ENCODE measurements at regions not wholly inside any gene's neighbourhood (a gene's known extent, or its start where the extent isn't known, plus 50 kb on each side); places are given as distances from the start of the nearest gene placed in this dataset.

- no peak overlapping the region for H3K27ac ChIP-seq (ENCODE audit: low read length)
- no peak overlapping the region for H3K4me3 ChIP-seq (ENCODE audit: low read length)
- no peak overlapping the region for H2AFZ ChIP-seq (ENCODE audit: low read depth, low read length)
- no peak overlapping the region for H3K4me2 ChIP-seq (ENCODE audit: low read length)
- no peaks in the 10 kb centered on the region for H3K36me3 ChIP-seq (ENCODE audit: insufficient read depth, low read length)
- no peaks in the 10 kb centered on the region for H3K9me3 ChIP-seq (ENCODE audit: low read length)
- H3K9me2 ChIP-seq (ENCODE audit: insufficient read depth, low read length), result no peaks in the 10 kb centered on the region
- H3F3A ChIP-seq (ENCODE audit: insufficient read depth, low read length, poor library complexity, severe bottlenecking), result no peaks in the 10 kb centered on the region
- no peak overlapping the region for H3K9ac ChIP-seq (ENCODE audit: low read length)
- no peaks in the 10 kb centered on the region for H3K27me3 ChIP-seq (ENCODE audit: insufficient read depth, low read depth, low read length)
- no peaks in the 10 kb centered on the region for H3K79me2 ChIP-seq (replicated peaks; ENCODE audit: insufficient read depth, low read length)
- TF ChIP-seq MXI1 (conservative IDR thresholded peaks at IDR 0.05; ENCODE audit: poor library complexity, severe bottlenecking), result no peak
- no peak for TF ChIP-seq TAF1 (IDR thresholded peaks at IDR 0.05; ENCODE audit: low read depth)
- TF ChIP-seq POLR2AphosphoS5 (IDR thresholded peaks at IDR 0.05), result no peak
- TF ChIP-seq SMC3 (conservative IDR thresholded peaks at IDR 0.05; ENCODE audit: poor library complexity), result no peak
- TF ChIP-seq REST (IDR thresholded peaks at IDR 0.05; ENCODE audit: borderline replicate concordance), result no peak
- TF ChIP-seq CTCF (IDR thresholded peaks at IDR 0.05; ENCODE audit: poor library complexity, severe bottlenecking), result no peak
- TF ChIP-seq RAD21 (conservative IDR thresholded peaks at IDR 0.05), result no peak
- no peak for TF ChIP-seq EZH2 (IDR thresholded peaks at IDR 0.05; ENCODE audit: borderline replicate concordance, insufficient read depth, low read length, poor library complexity, severe bottlenecking)
- TF ChIP-seq EP300 (conservative IDR thresholded peaks at IDR 0.05; ENCODE audit: poor library complexity, severe bottlenecking), result no peak
- H4K20me1 ChIP-seq (ENCODE audit: insufficient read depth), result no peaks in the 10 kb centered on the region
These were observed 111.5 kb upstream of the MKI67 start for GRCh38 chr10:128237710-128238109.

GRCh38 chr10:128241023-128241422, 114.8 kb upstream of the MKI67 start:
- H4K20me1 ChIP-seq (ENCODE audit: insufficient read depth), result no peaks in the 10 kb centered on the region
- no peaks in the 10 kb centered on the region for H3F3A ChIP-seq (ENCODE audit: insufficient read depth, low read length, poor library complexity, severe bottlenecking)
- H3K4me2 ChIP-seq (ENCODE audit: low read length), result no peak overlapping the region
- no peaks in the 10 kb centered on the region for H3K79me2 ChIP-seq (replicated peaks; ENCODE audit: insufficient read depth, low read length)
- H3K9me3 ChIP-seq (ENCODE audit: low read length), result no peaks in the 10 kb centered on the region
- no peak overlapping the region for H3K4me3 ChIP-seq (ENCODE audit: low read length)
- no peaks in the 10 kb centered on the region for H3K9me2 ChIP-seq (ENCODE audit: insufficient read depth, low read length)
- no peak overlapping the region for H3K27ac ChIP-seq (ENCODE audit: low read length)
- no peaks in the 10 kb centered on the region for H3K36me3 ChIP-seq (ENCODE audit: insufficient read depth, low read length)
- no peak overlapping the region for H3K9ac ChIP-seq (ENCODE audit: low read length)
- no peaks in the 10 kb centered on the region for H3K27me3 ChIP-seq (ENCODE audit: insufficient read depth, low read depth, low read length)
- H2AFZ ChIP-seq (ENCODE audit: low read depth, low read length), result no peak overlapping the region
- TF ChIP-seq MXI1 (conservative IDR thresholded peaks at IDR 0.05; ENCODE audit: poor library complexity, severe bottlenecking) (no peak), POLR2AphosphoS5 (IDR thresholded peaks at IDR 0.05) (no peak), EP300 (conservative IDR thresholded peaks at IDR 0.05; ENCODE audit: poor library complexity, severe bottlenecking) (no peak), RAD21 (conservative IDR thresholded peaks at IDR 0.05) (no peak), CTCF (IDR thresholded peaks at IDR 0.05; ENCODE audit: poor library complexity, severe bottlenecking) (no peak), REST (IDR thresholded peaks at IDR 0.05; ENCODE audit: borderline replicate concordance) (no peak), SMC3 (conservative IDR thresholded peaks at IDR 0.05; ENCODE audit: poor library complexity) (no peak), TAF1 (IDR thresholded peaks at IDR 0.05; ENCODE audit: low read depth) (no peak), EZH2 (IDR thresholded peaks at IDR 0.05; ENCODE audit: borderline replicate concordance, insufficient read depth, low read length, poor library complexity, severe bottlenecking) (no peak)
